ENCODE measurements at regions not wholly inside any gene's neighbourhood (a gene's known extent, or its start where the extent isn't known, plus 50 kb on each side); places are given as distances from the start of the nearest gene placed in this dataset.

DNA sequence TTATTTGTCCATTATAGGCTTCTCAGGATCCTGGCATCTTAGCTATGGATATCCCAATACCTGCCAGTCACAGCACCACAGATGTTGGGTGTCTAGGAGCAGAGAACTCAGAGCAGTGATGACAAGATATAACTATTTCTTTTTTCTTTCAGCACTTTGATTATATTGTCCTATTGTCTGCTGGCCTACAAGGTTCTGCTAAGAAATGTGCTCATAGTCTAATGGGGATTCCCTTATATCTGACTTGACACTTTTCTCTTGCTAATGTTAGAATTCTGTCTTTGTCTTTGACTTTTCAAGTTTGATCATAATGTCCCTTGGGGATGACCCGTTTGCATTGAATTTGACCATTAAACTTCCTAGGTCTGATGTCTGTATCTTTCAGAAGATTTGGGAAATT, 270.4 kb downstream of the OGFRL1 start:
- TF ChIP-seq EZH2 (IDR thresholded peaks at IDR 0.05) = no peak
- no peak for TF ChIP-seq POLR2AphosphoS5 (IDR thresholded peaks at IDR 0.05; ENCODE audit: borderline replicate concordance, low read depth, low read length)
